ENCODE measurements at regions not wholly inside any gene's neighbourhood (a gene's known extent, or its start where the extent isn't known, plus 50 kb on each side); places are given as distances from the start of the nearest gene placed in this dataset.

- TF ChIP-seq CTCF (IDR thresholded peaks at IDR 0.05; ENCODE audit: low read depth, low read length, missing control alignments), result no peak
- Histone ChIP-seq H3K4me3 (ENCODE audit: low read depth, low read length) (no peak overlapping the region), H3K27me3 (replicated peaks) (peaks cover 2% of the 10 kb centered on the region), H3K27ac (no peak overlapping the region), H3K36me3 (replicated peaks) (no peaks in the 10 kb centered on the region)
- in situ Hi-C loops (cut with HindIII; ENCODE audit: low pct_ligation_motif_present, low sequenced_read_pairs), result no loop called here
- no peak for DNase-seq
Measured at GRCh38 chr11:119860561-119861094, 131.6 kb upstream of the NECTIN1 start.

DNA sequence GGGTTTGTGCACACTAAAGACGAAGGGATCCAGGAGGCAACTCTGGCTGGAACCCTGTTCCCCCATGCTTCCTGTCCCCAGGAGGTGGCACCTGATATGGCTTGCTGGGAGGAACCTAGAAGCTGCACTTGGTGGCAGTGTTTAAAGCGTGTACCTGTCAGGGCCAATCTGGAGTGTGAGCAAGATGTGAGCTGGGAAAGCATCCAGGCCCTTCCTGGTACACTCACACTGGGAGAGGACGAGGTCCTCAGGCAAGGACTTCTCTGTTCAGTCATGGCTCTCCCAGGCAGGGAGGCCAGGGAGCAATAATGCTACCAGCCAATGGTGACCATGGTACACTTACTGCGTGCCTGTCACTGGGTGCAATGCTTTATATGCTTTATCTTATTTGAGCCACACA, 130.7 kb upstream of the NECTIN1 start:
- TF ChIP-seq CTCF (IDR thresholded peaks at IDR 0.05; ENCODE audit: low read depth, low read length, missing control alignments), result no peak
- H3K27ac ChIP-seq, result no peak overlapping the region
- H3K27me3 ChIP-seq (replicated peaks), result peaks cover 2% of the 10 kb centered on the region
- H3K36me3 ChIP-seq (replicated peaks), result no peaks in the 10 kb centered on the region
- in situ Hi-C loops (cut with HindIII; ENCODE audit: low pct_ligation_motif_present, low sequenced_read_pairs), result no loop called here
- H3K4me3 ChIP-seq (ENCODE audit: low read depth, low read length), result no peak overlapping the region
- no peak for DNase-seq

GRCh38 chr11:119858288-119858687, 129.3 kb upstream of the NECTIN1 start:
- Histone ChIP-seq H3K4me3 (ENCODE audit: low read depth, low read length) (no peak overlapping the region), H3K36me3 (replicated peaks) (no peaks in the 10 kb centered on the region), H3K27ac (no peak overlapping the region), H3K27me3 (replicated peaks) (peaks cover 2% of the 10 kb centered on the region)
- in situ Hi-C loops (cut with HindIII; ENCODE audit: low pct_ligation_motif_present, low sequenced_read_pairs), result no loop called here
- TF ChIP-seq CTCF (IDR thresholded peaks at IDR 0.05; ENCODE audit: low read depth, low read length, missing control alignments), result no peak
- DNase-seq, result no peak

GRCh38 chr11:119856681-119857485, 127.9 kb upstream of the NECTIN1 start:
- Histone ChIP-seq H3K36me3 (replicated peaks) (no peaks in the 10 kb centered on the region), H3K27ac (no peak overlapping the region), H3K4me3 (ENCODE audit: low read depth, low read length) (no peak overlapping the region), H3K27me3 (replicated peaks) (no peaks in the 10 kb centered on the region)
- in situ Hi-C loops (cut with HindIII; ENCODE audit: low pct_ligation_motif_present, low sequenced_read_pairs), result no loop called here
- DNase-seq, result no peak
- TF ChIP-seq CTCF (IDR thresholded peaks at IDR 0.05; ENCODE audit: low read depth, low read length, missing control alignments), result no peak

GRCh38 chr11:119855066-119855465, 126.1 kb upstream of the NECTIN1 start:
- TF ChIP-seq CTCF (IDR thresholded peaks at IDR 0.05; ENCODE audit: low read depth, low read length, missing control alignments), result no peak
- in situ Hi-C loops (cut with HindIII; ENCODE audit: low pct_ligation_motif_present, low sequenced_read_pairs), result no loop called here
- no peaks in the 10 kb centered on the region for H3K36me3 ChIP-seq (replicated peaks)
- no peak overlapping the region for H3K27ac ChIP-seq
- DNase-seq, result no peak
- no peak overlapping the region for H3K4me3 ChIP-seq (ENCODE audit: low read depth, low read length)
- H3K27me3 ChIP-seq (replicated peaks), result no peaks in the 10 kb centered on the region

Data from brain microvascular endothelial cell (primary cell).